Left lung (tissue), 4 donors: ENCODE measurements at regions not wholly inside any gene's neighbourhood (a gene's known extent, or its start where the extent isn't known, plus 50 kb on each side); places are given as distances from the start of the nearest gene placed in this dataset.

Experiments
- ATAC-seq: fragments of 200-7000 bp; cut with Tn5 transposase; one replicate; pipeline ENCODE4 v1.9.1; 2020; ENCODE audit warnings: moderate library complexity
- DNase-seq, 4 donors: peaks; one replicate each; pipeline ENCODE4 v3.0.0-alpha.2; 2013 to 2020
- H3K27ac ChIP-seq, 2 donors: fragments of 200-600 bp; sonication (generic) in 1 of 2; one replicate each; pipeline versions ENCODE4 v1.5.0 to v1.8.0; 2020 to 2021
- H3K27me3 ChIP-seq, 2 donors: fragments of 200-600 bp; sonication (generic) in 1 of 2; one replicate each; pipeline versions ENCODE4 v1.5.0 to v1.8.0; 2020 to 2021
- H3K36me3 ChIP-seq, 2 donors: fragments of 200-600 bp; sonication (generic) in 1 of 2; one replicate each; pipeline versions ENCODE4 v1.5.0 to v1.8.0; 2020 to 2021
- H3K4me1 ChIP-seq, 2 donors: fragments of 200-600 bp; one replicate each; pipeline ENCODE4 v1.8.0; 2021
- H3K4me3 ChIP-seq, 2 donors: fragments of 200-600 bp; sonication (generic) in 1 of 2; one replicate each; pipeline versions ENCODE4 v1.5.0 to v1.8.0; 2020 to 2021; ENCODE audit warnings: mild to moderate bottlenecking in 1 of 2
- H3K9me3 ChIP-seq, 2 donors: fragments of 200-600 bp; sonication (generic) in 1 of 2; one replicate each; pipeline versions ENCODE4 v1.5.0 to v1.8.0; 2020 to 2021
- CTCF ChIP-seq, 2 donors: fragments of 200-600 bp; sonication (generic) in 1 of 2; IDR thresholded peaks; one replicate each; pipeline versions ENCODE4 v1.5.0 to v1.8.0; 2021; ENCODE audit warnings: antibody characterized with exemption in 2 of 2
- intact Hi-C, 2 donors: fragments of 100-400 bp; cut with DNase I; formaldehyde crosslinking; loops; one replicate each; pipeline versions ENCODE4 v1.11.2 to v1.14.2; 2022
- donor health status: DM: no; HTN: yes; CAD: no.
- donor health status: DM: no; HTN: no; CAD: no.

- no peak for TF ChIP-seq CTCF (IDR thresholded peaks at IDR 0.05)
These were observed 350.1 kb upstream of the DACH1 start for GRCh38 chr13:72217142-72217541.

DNA sequence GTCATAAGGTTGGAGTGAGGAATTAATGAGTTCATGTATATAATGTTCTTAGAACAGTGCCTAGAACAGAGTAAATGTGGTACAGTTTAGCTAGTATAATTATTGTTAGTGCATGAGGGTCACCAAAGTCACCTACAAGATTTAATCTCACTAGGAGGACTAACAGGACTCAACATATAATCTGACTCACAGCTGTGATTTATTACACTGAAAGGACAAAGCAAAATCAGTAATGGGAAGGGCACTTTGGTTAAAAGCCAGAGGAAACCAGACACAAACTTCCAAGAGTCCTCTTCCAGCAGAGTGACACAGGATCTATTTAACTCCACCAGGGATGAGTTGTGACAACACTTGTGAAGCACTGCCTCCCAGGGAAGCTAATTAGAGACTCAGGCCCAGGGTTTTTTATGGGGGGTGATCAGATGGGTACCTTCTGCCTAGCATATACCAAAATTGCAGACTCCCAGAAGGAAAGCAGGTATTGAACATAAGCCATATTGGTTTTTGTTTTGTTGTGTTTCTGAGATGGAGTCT, 341.2 kb upstream of the DACH1 start:
- no peak for ATAC-seq

More at GRCh38 chr13:72217142-72217541, 350.1 kb upstream of the DACH1 start:
- ATAC-seq (no peak), DNase-seq (no peak)
- Histone ChIP-seq H3K9me3 (peaks cover 0 to 4% of the 10 kb centered on the region in 2 donors), H3K36me3 (no peaks in the 10 kb centered on the region), H3K4me3 (no peak overlapping the region), H3K4me1 (no peaks in the 10 kb centered on the region), H3K27me3 (no peaks in the 10 kb centered on the region), H3K27ac (no peak overlapping the region)
- intact Hi-C loops, result no loop called here

DNA sequence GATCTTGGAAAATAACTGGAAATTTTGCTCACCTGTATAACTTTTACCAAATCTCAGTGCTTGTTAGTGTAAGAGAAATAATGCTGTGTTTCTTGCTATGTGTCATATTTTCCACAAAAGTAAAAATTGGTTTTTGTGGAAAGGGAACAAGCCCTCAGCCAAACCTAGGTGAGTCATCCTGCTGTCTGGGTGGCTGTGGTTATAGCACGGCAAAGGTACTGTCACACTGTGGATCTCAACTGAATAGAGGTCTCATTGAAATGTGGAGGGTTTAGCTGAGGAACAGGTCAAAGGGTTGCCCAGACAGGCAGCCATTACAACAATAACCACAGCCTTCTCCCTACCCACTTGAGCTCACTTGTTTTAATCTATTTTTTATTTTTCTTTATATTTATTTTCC, 338.8 kb upstream of the DACH1 start:
- no peak for DNase-seq
- Histone ChIP-seq H3K27ac (no peak overlapping the region), H3K27me3 (no peaks in the 10 kb centered on the region), H3K9me3 (no peaks in the 10 kb centered on the region), H3K4me1 (no peaks in the 10 kb centered on the region), H3K4me3 (no peak overlapping the region), H3K36me3 (no peaks in the 10 kb centered on the region)
- no peak for TF ChIP-seq CTCF (IDR thresholded peaks at IDR 0.05)
- intact Hi-C loops, result no loop called here
- no peak for ATAC-seq

More for the DNA sequence above, 341.2 kb upstream of the DACH1 start:
- no peak for DNase-seq
- no peaks in the 10 kb centered on the region for H3K4me1 ChIP-seq
- no peak overlapping the region for H3K27ac ChIP-seq
- intact Hi-C loops, result no loop called here
- no peak overlapping the region for H3K4me3 ChIP-seq
- no peaks in the 10 kb centered on the region for H3K9me3 ChIP-seq
- no peak for TF ChIP-seq CTCF (IDR thresholded peaks at IDR 0.05)
- no peaks in the 10 kb centered on the region for H3K36me3 ChIP-seq
- no peaks in the 10 kb centered on the region for H3K27me3 ChIP-seq

DNA sequence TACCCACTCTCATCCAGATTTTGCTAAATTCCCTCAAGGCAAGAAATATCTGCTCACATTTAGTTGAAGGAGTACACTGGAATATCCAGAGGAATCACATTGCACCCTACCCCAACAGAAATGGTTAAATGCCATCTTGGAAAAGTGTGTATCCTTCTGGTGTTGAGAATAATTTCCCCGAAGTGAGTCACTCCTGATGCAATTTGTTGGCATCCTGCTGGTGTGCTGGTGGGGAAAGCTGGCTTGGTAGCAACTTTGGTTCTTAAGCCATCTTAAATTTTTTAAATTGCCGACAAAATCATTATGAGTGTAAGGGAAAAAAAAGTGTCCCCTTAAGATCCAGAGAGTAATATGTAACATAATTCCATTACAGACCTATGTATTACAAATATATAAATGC, 337.3 kb upstream of the DACH1 start:
- no peaks in the 10 kb centered on the region for H3K36me3 ChIP-seq
- H3K27me3 ChIP-seq, result no peaks in the 10 kb centered on the region
- no peak for ATAC-seq
- no peaks in the 10 kb centered on the region for H3K4me1 ChIP-seq
- no peaks in the 10 kb centered on the region for H3K9me3 ChIP-seq
- H3K4me3 ChIP-seq, result no peak overlapping the region
- no peak overlapping the region for H3K27ac ChIP-seq
- DNase-seq, result no peak
- no peak for TF ChIP-seq CTCF (IDR thresholded peaks at IDR 0.05)
- intact Hi-C loops, result no loop called here

GRCh38 chr13:72201726-72202125, 334.7 kb upstream of the DACH1 start:
- Histone ChIP-seq H3K27me3 (no peaks in the 10 kb centered on the region), H3K9me3 (no peaks in the 10 kb centered on the region), H3K36me3 (no peaks in the 10 kb centered on the region), H3K27ac (no peak overlapping the region), H3K4me1 (no peaks in the 10 kb centered on the region), H3K4me3 (no peak overlapping the region)
- TF ChIP-seq CTCF (IDR thresholded peaks at IDR 0.05), result no peak
- intact Hi-C loops, result no loop called here
- ATAC-seq (no peak), DNase-seq (no peak)
